ENCODE measurements at regions not wholly inside any gene's neighbourhood (a gene's known extent, or its start where the extent isn't known, plus 50 kb on each side); places are given as distances from the start of the nearest gene placed in this dataset.

GRCh38 chr4:59553721-59554091 lies 1646.4 kb upstream of the ADGRL3 start:
- TF ChIP-seq MAX (IDR thresholded peaks at IDR 0.05) = no peak
- no peak for TF ChIP-seq TEAD4 (IDR thresholded peaks at IDR 0.05)
- TF ChIP-seq RAD21 (IDR thresholded peaks at IDR 0.05; ENCODE audit: low read depth) = no peak

All from Ishikawa (cell line).